H9 (cell line): ENCODE measurements at regions not wholly inside any gene's neighbourhood (a gene's known extent, or its start where the extent isn't known, plus 50 kb on each side); places are given as distances from the start of the nearest gene placed in this dataset.
"Not testable (repeated sequence)": the region's sequence is repeated elsewhere in the genome, so short reads cannot be mapped to it uniquely, and the experiment has no call there.

Source experiments
- DNase-seq: peaks from one replicate; pipeline ENCODE4 v3.0.0-alpha.2; 2017
- H2AFZ ChIP-seq: one replicate; pipeline ENCODE4 v1.6.1; 2013; ENCODE audit warnings: mild to moderate bottlenecking, low read length, control low read depth, moderate library complexity
- H2AK5ac ChIP-seq: 2 replicates; pipeline ENCODE4 v1.6.1; 2013; ENCODE audit warnings: low read length, control low read depth, mixed read lengths; ENCODE audit not compliant: insufficient read length
- H2BK120ac ChIP-seq: one replicate; pipeline ENCODE4 v1.6.1; 2013; ENCODE audit warnings: low read depth, mild to moderate bottlenecking, low read length, control low read depth, inconsistent platforms; ENCODE audit not compliant: poor library complexity, severe bottlenecking
- H2BK12ac ChIP-seq: 2 replicates; pipeline ENCODE4 v1.6.1; 2013; ENCODE audit warnings: low read length, control low read depth, mixed read lengths, low read depth; ENCODE audit not compliant: insufficient read length
- H2BK15ac ChIP-seq: 2 replicates; pipeline ENCODE4 v1.6.1; 2013; ENCODE audit warnings: low read depth, low read length, control low read depth
- H2BK20ac ChIP-seq: one replicate; pipeline ENCODE4 v1.6.1; 2013; ENCODE audit warnings: low read depth, mild to moderate bottlenecking, low read length, control low read depth, inconsistent platforms; ENCODE audit not compliant: poor library complexity, severe bottlenecking
- H2BK5ac ChIP-seq: 2 replicates; pipeline ENCODE4 v1.6.1; 2013; ENCODE audit warnings: low read length, control low read depth, mixed read lengths; ENCODE audit not compliant: insufficient read length
- H3K14ac ChIP-seq: 2 replicates; pipeline ENCODE4 v1.6.1; 2013; ENCODE audit warnings: low read length, control low read depth; ENCODE audit not compliant: insufficient read depth
- H3K18ac ChIP-seq: 2 replicates; pipeline ENCODE4 v1.6.1; 2013; ENCODE audit warnings: low read depth, mild to moderate bottlenecking, mixed read lengths, low read length, control low read depth; ENCODE audit not compliant: insufficient read length
- H3K23ac ChIP-seq: 2 replicates; pipeline ENCODE4 v1.6.1; 2013; ENCODE audit warnings: low read length, control low read depth, mixed read lengths, low read depth; ENCODE audit not compliant: insufficient read length
- H3K23me2 ChIP-seq: 2 replicates; pipeline ENCODE4 v1.6.1; 2013; ENCODE audit warnings: low read depth, mild to moderate bottlenecking, mixed read lengths, low read length, control low read depth; ENCODE audit not compliant: insufficient read length, poor library complexity, severe bottlenecking
- H3K27ac ChIP-seq: 2 replicates; pipeline ENCODE4 v1.5.1; 2013; ENCODE audit warnings: low read length, control low read depth, mixed read lengths, low read depth; ENCODE audit not compliant: insufficient read length
- H3K27me3 ChIP-seq: 2 replicates; pipeline ENCODE4 v1.6.1; 2013; ENCODE audit warnings: low read length, control low read depth, inconsistent platforms; ENCODE audit not compliant: insufficient read depth
- H3K4ac ChIP-seq: 2 replicates; pipeline ENCODE4 v1.6.1; 2013; ENCODE audit warnings: low read depth, mild to moderate bottlenecking, control low read depth, inconsistent platforms, low read length, moderate library complexity
- H3K4me1 ChIP-seq: 2 replicates; pipeline ENCODE4 v1.6.1; 2013; ENCODE audit warnings: low read length, control low read depth, inconsistent platforms; ENCODE audit not compliant: insufficient read depth
- H3K4me2 ChIP-seq: 2 replicates; pipeline ENCODE4 v1.6.1; 2013; ENCODE audit warnings: low read length, control low read depth, mixed read lengths; ENCODE audit not compliant: insufficient read length, insufficient read depth
- H3K56ac ChIP-seq: 2 replicates; pipeline ENCODE4 v1.6.1; 2013; ENCODE audit warnings: low read depth, mild to moderate bottlenecking, mixed read lengths, low read length, control low read depth; ENCODE audit not compliant: insufficient read length
- H3K79me1 ChIP-seq: 2 replicates; pipeline ENCODE4 v1.6.1; 2013; ENCODE audit warnings: low read depth, mild to moderate bottlenecking, moderate library complexity, low read length, control low read depth, inconsistent platforms; ENCODE audit not compliant: insufficient read depth, poor library complexity, severe bottlenecking
- H3K79me2 ChIP-seq: 2 replicates; pipeline ENCODE4 v1.6.1; 2013; ENCODE audit warnings: low read length, control low read depth, inconsistent platforms; ENCODE audit not compliant: insufficient read depth
- H3K9ac ChIP-seq: 2 replicates; pipeline ENCODE4 v1.6.1; 2013; ENCODE audit warnings: low read length, control low read depth, mixed read lengths; ENCODE audit not compliant: insufficient read length; ENCODE audit errors: extremely low read depth
- H3K9me3 ChIP-seq: one replicate; pipeline ENCODE4 v1.6.1; 2013; ENCODE audit warnings: low read depth, low read length, inconsistent platforms; ENCODE audit not compliant: control insufficient read depth
- H3T11ph ChIP-seq: one replicate; pipeline ENCODE4 v1.6.1; 2013; ENCODE audit warnings: mild to moderate bottlenecking, low read length, control low read depth, inconsistent platforms
- H4K20me1 ChIP-seq: one replicate; pipeline ENCODE4 v1.6.1; 2013; ENCODE audit not compliant: control insufficient read depth, insufficient read length, insufficient read depth
- H4K5ac ChIP-seq: 2 replicates; pipeline ENCODE4 v1.6.1; 2013; ENCODE audit warnings: low read depth, mild to moderate bottlenecking, mixed read lengths, low read length, control low read depth; ENCODE audit not compliant: insufficient read length
- H4K8ac ChIP-seq: replicated peaks from 2 replicates; pipeline ENCODE4 v1.6.1; 2013; ENCODE audit warnings: low read length, control low read depth, mixed read lengths, low read depth; ENCODE audit not compliant: insufficient read length
- H4K91ac ChIP-seq: 2 replicates; pipeline ENCODE4 v1.6.1; 2013; ENCODE audit warnings: low read depth, mild to moderate bottlenecking, moderate library complexity, mixed read lengths, low read length, control low read depth; ENCODE audit not compliant: insufficient read length
- H3K27ac Mint-ChIP-seq, 3 experiments: 2 replicates in 2 of 3; 3 replicates in 1 of 3; pipeline ENCODE4 v1.8.0; 2020 to 2021; ENCODE audit warnings: mixed read lengths in 3 of 3, mild to moderate bottlenecking in 1 of 3, moderate library complexity in 1 of 3
- H3K27me3 Mint-ChIP-seq: 2 replicates; pipeline ENCODE4 v1.8.0; 2021; ENCODE audit warnings: low read depth, mild to moderate bottlenecking, moderate library complexity, mixed read lengths
- H3K36me3 Mint-ChIP-seq, 3 experiments: 2 replicates in 2 of 3; 3 replicates in 1 of 3; pipeline ENCODE4 v1.8.0; 2020 to 2021; ENCODE audit warnings: low read depth in 3 of 3, mixed read lengths in 3 of 3; ENCODE audit not compliant: insufficient read depth in 1 of 3
- H3K4me1 Mint-ChIP-seq, 2 experiments: 2 replicates each; pipeline ENCODE4 v1.8.0; 2020; ENCODE audit warnings: mixed read lengths in 2 of 2
- H3K4me3 Mint-ChIP-seq, 2 experiments: 2 replicates in 1 of 2; 3 replicates in 1 of 2; pipeline ENCODE4 v1.8.0; 2020 to 2021; ENCODE audit warnings: mild to moderate bottlenecking in 2 of 2, mixed read lengths in 2 of 2, moderate library complexity in 1 of 2
- H3K9me3 Mint-ChIP-seq, 2 experiments: 2 replicates in 1 of 2; 3 replicates in 1 of 2; pipeline ENCODE4 v1.8.0; 2020; ENCODE audit warnings: mild to moderate bottlenecking in 2 of 2, mixed read lengths in 2 of 2, moderate library complexity in 1 of 2
- WGBS: extraction: QIAGEN DNeasy Blood & Tissue Kit; methylation state at CpG from one replicate; pipeline ENCODE4 v1.1.7; 2013; ENCODE audit warnings: missing lambda C conversion rate, low lambda C conversion rate, mixed read lengths; ENCODE audit not compliant: insufficient read length; ENCODE audit errors: extremely low coverage; 5-methylcytosine and 5-hydroxymethylcytosine counted together
- TF ChIP-seq, protein P1 (sequence below): fragments of 200-600 bp; sonication (generic); conservative IDR thresholded peaks from 3 replicates; pipeline ENCODE4 v1.8.0; 2021; ENCODE audit warnings: antibody characterized with exemption, mild to moderate bottlenecking

DNA sequence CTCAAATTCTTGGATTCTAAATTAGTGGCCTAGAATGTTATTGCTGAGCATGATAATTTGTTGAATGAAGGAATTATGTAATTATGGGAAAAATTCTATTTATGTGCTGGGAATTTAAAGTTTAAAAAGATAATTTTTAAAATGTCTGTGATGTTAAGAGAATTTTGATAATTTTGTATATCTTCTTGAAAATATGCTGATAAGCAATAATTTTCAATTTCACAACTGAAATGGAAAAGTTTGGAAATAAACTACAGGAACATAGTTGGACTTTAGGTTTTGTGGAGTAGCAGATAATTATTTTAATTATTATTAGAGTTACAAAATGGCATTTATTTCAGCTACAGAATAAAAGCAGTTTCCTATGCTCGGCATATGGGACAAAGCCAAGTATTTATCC is 268.5 kb upstream of the TPK1 start:
- Mint-ChIP-seq H3K36me3 (no peaks in the 10 kb centered on the region), H3K27me3 (no peaks in the 10 kb centered on the region), H3K9me3 (no peaks in the 10 kb centered on the region), H3K27ac (no peak overlapping the region), H3K4me3 (no peak overlapping the region), H3K4me1 (peaks cover 3% of the 10 kb centered on the region in 2 experiments; a peak in 2 of 4 replicates)
- no peak overlapping the region for H2BK12ac ChIP-seq
- H3K27me3 ChIP-seq, result no peaks in the 10 kb centered on the region
- no peaks in the 10 kb centered on the region for H3K9me3 ChIP-seq
- H2BK15ac ChIP-seq, result no peak overlapping the region
- H2BK5ac ChIP-seq, result no peak overlapping the region
- H4K91ac ChIP-seq, result no peak overlapping the region
- no peak overlapping the region for H4K5ac ChIP-seq
- no CpG with 5 or more reads among the region's 1 CpG for WGBS
- H3K23me2 ChIP-seq, result no peaks in the 10 kb centered on the region
- no peak overlapping the region for H3K4me2 ChIP-seq
- H3K79me1 ChIP-seq, result no peaks in the 10 kb centered on the region
- H3K14ac ChIP-seq, result no peak overlapping the region
- H2AFZ ChIP-seq, result no peak overlapping the region
- H2AK5ac ChIP-seq, result no peak overlapping the region
- H3K27ac ChIP-seq, result no peak overlapping the region
- H3K4me1 ChIP-seq, result no peaks in the 10 kb centered on the region
- H3T11ph ChIP-seq, result no peak overlapping the region
- no peak overlapping the region for H3K56ac ChIP-seq
- H4K20me1 ChIP-seq, result no peaks in the 10 kb centered on the region
- no peak overlapping the region for H3K9ac ChIP-seq
- H2BK20ac ChIP-seq, result no peak overlapping the region
- TF ChIP-seq, protein P1, sequence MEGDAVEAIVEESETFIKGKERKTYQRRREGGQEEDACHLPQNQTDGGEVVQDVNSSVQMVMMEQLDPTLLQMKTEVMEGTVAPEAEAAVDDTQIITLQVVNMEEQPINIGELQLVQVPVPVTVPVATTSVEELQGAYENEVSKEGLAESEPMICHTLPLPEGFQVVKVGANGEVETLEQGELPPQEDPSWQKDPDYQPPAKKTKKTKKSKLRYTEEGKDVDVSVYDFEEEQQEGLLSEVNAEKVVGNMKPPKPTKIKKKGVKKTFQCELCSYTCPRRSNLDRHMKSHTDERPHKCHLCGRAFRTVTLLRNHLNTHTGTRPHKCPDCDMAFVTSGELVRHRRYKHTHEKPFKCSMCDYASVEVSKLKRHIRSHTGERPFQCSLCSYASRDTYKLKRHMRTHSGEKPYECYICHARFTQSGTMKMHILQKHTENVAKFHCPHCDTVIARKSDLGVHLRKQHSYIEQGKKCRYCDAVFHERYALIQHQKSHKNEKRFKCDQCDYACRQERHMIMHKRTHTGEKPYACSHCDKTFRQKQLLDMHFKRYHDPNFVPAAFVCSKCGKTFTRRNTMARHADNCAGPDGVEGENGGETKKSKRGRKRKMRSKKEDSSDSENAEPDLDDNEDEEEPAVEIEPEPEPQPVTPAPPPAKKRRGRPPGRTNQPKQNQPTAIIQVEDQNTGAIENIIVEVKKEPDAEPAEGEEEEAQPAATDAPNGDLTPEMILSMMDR, result no peak
- H3K18ac ChIP-seq, result no peak overlapping the region
- H4K8ac ChIP-seq, result no peak overlapping the region
- no peak for DNase-seq
- H3K79me2 ChIP-seq, result no peaks in the 10 kb centered on the region
- no peak overlapping the region for H3K4ac ChIP-seq
- no peak overlapping the region for H3K23ac ChIP-seq
- no peak overlapping the region for H2BK120ac ChIP-seq

DNA sequence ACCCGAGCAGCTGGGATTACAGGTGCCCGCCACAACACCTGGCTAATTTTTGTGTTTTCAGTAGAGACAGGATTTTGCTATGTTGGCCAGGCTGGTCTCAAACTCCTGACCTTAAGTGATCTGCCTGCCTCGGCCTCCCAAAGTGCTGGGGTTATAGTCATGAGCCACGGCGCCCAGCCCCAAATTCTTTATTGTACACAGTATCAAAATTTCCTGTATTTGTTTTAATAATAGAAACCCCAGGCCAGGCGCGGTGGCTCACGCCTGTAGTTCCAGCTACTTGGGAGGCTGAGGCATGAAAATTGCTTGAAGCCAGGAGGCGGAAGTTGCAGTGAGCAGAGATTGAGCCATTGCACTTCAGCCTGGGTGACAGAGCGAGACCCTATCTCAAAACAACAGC is 266.3 kb upstream of the TPK1 start:
- not testable (repeated sequence) for H3K4me1 ChIP-seq, H3K27ac ChIP-seq, H4K8ac ChIP-seq, H3K9ac ChIP-seq, H3K18ac ChIP-seq, H3K27ac Mint-ChIP-seq, H2BK5ac ChIP-seq, H4K91ac ChIP-seq, H3K23me2 ChIP-seq, H3K9me3 Mint-ChIP-seq, H4K20me1 ChIP-seq, H2BK12ac ChIP-seq, H2BK120ac ChIP-seq, H3T11ph ChIP-seq, H3K79me2 ChIP-seq, H3K56ac ChIP-seq, H3K4me1 Mint-ChIP-seq, H3K4me3 Mint-ChIP-seq, H3K4ac ChIP-seq, H3K14ac ChIP-seq, H2BK20ac ChIP-seq, H3K36me3 Mint-ChIP-seq, DNase-seq, H2BK15ac ChIP-seq, H3K9me3 ChIP-seq, H3K27me3 ChIP-seq, H4K5ac ChIP-seq, H3K79me1 ChIP-seq, H3K4me2 ChIP-seq, H3K27me3 Mint-ChIP-seq, H2AFZ ChIP-seq, H3K23ac ChIP-seq, H2AK5ac ChIP-seq
- no CpG with 5 or more reads among the region's 10 CpGs for WGBS
